H9 (cell line): ENCODE measurements at regions not wholly inside any gene's neighbourhood (a gene's known extent, or its start where the extent isn't known, plus 50 kb on each side); places are given as distances from the start of the nearest gene placed in this dataset.

Source experiments
- DNase-seq: peaks from one replicate; pipeline ENCODE4 v3.0.0-alpha.2; 2017
- H2AFZ ChIP-seq: one replicate; pipeline ENCODE4 v1.6.1; 2013; ENCODE audit warnings: mild to moderate bottlenecking, low read length, control low read depth, moderate library complexity
- H2AK5ac ChIP-seq: 2 replicates; pipeline ENCODE4 v1.6.1; 2013; ENCODE audit warnings: low read length, control low read depth, mixed read lengths; ENCODE audit not compliant: insufficient read length
- H2BK120ac ChIP-seq: one replicate; pipeline ENCODE4 v1.6.1; 2013; ENCODE audit warnings: low read depth, mild to moderate bottlenecking, low read length, control low read depth, inconsistent platforms; ENCODE audit not compliant: poor library complexity, severe bottlenecking
- H2BK12ac ChIP-seq: 2 replicates; pipeline ENCODE4 v1.6.1; 2013; ENCODE audit warnings: low read length, control low read depth, mixed read lengths, low read depth; ENCODE audit not compliant: insufficient read length
- H2BK15ac ChIP-seq: 2 replicates; pipeline ENCODE4 v1.6.1; 2013; ENCODE audit warnings: low read depth, low read length, control low read depth
- H2BK20ac ChIP-seq: one replicate; pipeline ENCODE4 v1.6.1; 2013; ENCODE audit warnings: low read depth, mild to moderate bottlenecking, low read length, control low read depth, inconsistent platforms; ENCODE audit not compliant: poor library complexity, severe bottlenecking
- H2BK5ac ChIP-seq: 2 replicates; pipeline ENCODE4 v1.6.1; 2013; ENCODE audit warnings: low read length, control low read depth, mixed read lengths; ENCODE audit not compliant: insufficient read length
- H3K14ac ChIP-seq: 2 replicates; pipeline ENCODE4 v1.6.1; 2013; ENCODE audit warnings: low read length, control low read depth; ENCODE audit not compliant: insufficient read depth
- H3K18ac ChIP-seq: 2 replicates; pipeline ENCODE4 v1.6.1; 2013; ENCODE audit warnings: low read depth, mild to moderate bottlenecking, mixed read lengths, low read length, control low read depth; ENCODE audit not compliant: insufficient read length
- H3K23ac ChIP-seq: 2 replicates; pipeline ENCODE4 v1.6.1; 2013; ENCODE audit warnings: low read length, control low read depth, mixed read lengths, low read depth; ENCODE audit not compliant: insufficient read length
- H3K23me2 ChIP-seq: 2 replicates; pipeline ENCODE4 v1.6.1; 2013; ENCODE audit warnings: low read depth, mild to moderate bottlenecking, mixed read lengths, low read length, control low read depth; ENCODE audit not compliant: insufficient read length, poor library complexity, severe bottlenecking
- H3K27ac ChIP-seq: 2 replicates; pipeline ENCODE4 v1.5.1; 2013; ENCODE audit warnings: low read length, control low read depth, mixed read lengths, low read depth; ENCODE audit not compliant: insufficient read length
- H3K27me3 ChIP-seq: 2 replicates; pipeline ENCODE4 v1.6.1; 2013; ENCODE audit warnings: low read length, control low read depth, inconsistent platforms; ENCODE audit not compliant: insufficient read depth
- H3K4ac ChIP-seq: 2 replicates; pipeline ENCODE4 v1.6.1; 2013; ENCODE audit warnings: low read depth, mild to moderate bottlenecking, control low read depth, inconsistent platforms, low read length, moderate library complexity
- H3K4me1 ChIP-seq: 2 replicates; pipeline ENCODE4 v1.6.1; 2013; ENCODE audit warnings: low read length, control low read depth, inconsistent platforms; ENCODE audit not compliant: insufficient read depth
- H3K4me2 ChIP-seq: 2 replicates; pipeline ENCODE4 v1.6.1; 2013; ENCODE audit warnings: low read length, control low read depth, mixed read lengths; ENCODE audit not compliant: insufficient read length, insufficient read depth
- H3K56ac ChIP-seq: 2 replicates; pipeline ENCODE4 v1.6.1; 2013; ENCODE audit warnings: low read depth, mild to moderate bottlenecking, mixed read lengths, low read length, control low read depth; ENCODE audit not compliant: insufficient read length
- H3K79me1 ChIP-seq: 2 replicates; pipeline ENCODE4 v1.6.1; 2013; ENCODE audit warnings: low read depth, mild to moderate bottlenecking, moderate library complexity, low read length, control low read depth, inconsistent platforms; ENCODE audit not compliant: insufficient read depth, poor library complexity, severe bottlenecking
- H3K79me2 ChIP-seq: 2 replicates; pipeline ENCODE4 v1.6.1; 2013; ENCODE audit warnings: low read length, control low read depth, inconsistent platforms; ENCODE audit not compliant: insufficient read depth
- H3K9ac ChIP-seq: 2 replicates; pipeline ENCODE4 v1.6.1; 2013; ENCODE audit warnings: low read length, control low read depth, mixed read lengths; ENCODE audit not compliant: insufficient read length; ENCODE audit errors: extremely low read depth
- H3K9me3 ChIP-seq: one replicate; pipeline ENCODE4 v1.6.1; 2013; ENCODE audit warnings: low read depth, low read length, inconsistent platforms; ENCODE audit not compliant: control insufficient read depth
- H3T11ph ChIP-seq: one replicate; pipeline ENCODE4 v1.6.1; 2013; ENCODE audit warnings: mild to moderate bottlenecking, low read length, control low read depth, inconsistent platforms
- H4K20me1 ChIP-seq: one replicate; pipeline ENCODE4 v1.6.1; 2013; ENCODE audit not compliant: control insufficient read depth, insufficient read length, insufficient read depth
- H4K5ac ChIP-seq: 2 replicates; pipeline ENCODE4 v1.6.1; 2013; ENCODE audit warnings: low read depth, mild to moderate bottlenecking, mixed read lengths, low read length, control low read depth; ENCODE audit not compliant: insufficient read length
- H4K8ac ChIP-seq: replicated peaks from 2 replicates; pipeline ENCODE4 v1.6.1; 2013; ENCODE audit warnings: low read length, control low read depth, mixed read lengths, low read depth; ENCODE audit not compliant: insufficient read length
- H4K91ac ChIP-seq: 2 replicates; pipeline ENCODE4 v1.6.1; 2013; ENCODE audit warnings: low read depth, mild to moderate bottlenecking, moderate library complexity, mixed read lengths, low read length, control low read depth; ENCODE audit not compliant: insufficient read length
- H3K27ac Mint-ChIP-seq, 3 experiments: 2 replicates in 2 of 3; 3 replicates in 1 of 3; pipeline ENCODE4 v1.8.0; 2020 to 2021; ENCODE audit warnings: mixed read lengths in 3 of 3, mild to moderate bottlenecking in 1 of 3, moderate library complexity in 1 of 3
- H3K27me3 Mint-ChIP-seq: 2 replicates; pipeline ENCODE4 v1.8.0; 2021; ENCODE audit warnings: low read depth, mild to moderate bottlenecking, moderate library complexity, mixed read lengths
- H3K36me3 Mint-ChIP-seq, 3 experiments: 2 replicates in 2 of 3; 3 replicates in 1 of 3; pipeline ENCODE4 v1.8.0; 2020 to 2021; ENCODE audit warnings: low read depth in 3 of 3, mixed read lengths in 3 of 3; ENCODE audit not compliant: insufficient read depth in 1 of 3
- H3K4me1 Mint-ChIP-seq, 2 experiments: 2 replicates each; pipeline ENCODE4 v1.8.0; 2020; ENCODE audit warnings: mixed read lengths in 2 of 2
- H3K4me3 Mint-ChIP-seq, 2 experiments: 2 replicates in 1 of 2; 3 replicates in 1 of 2; pipeline ENCODE4 v1.8.0; 2020 to 2021; ENCODE audit warnings: mild to moderate bottlenecking in 2 of 2, mixed read lengths in 2 of 2, moderate library complexity in 1 of 2
- H3K9me3 Mint-ChIP-seq, 2 experiments: 2 replicates in 1 of 2; 3 replicates in 1 of 2; pipeline ENCODE4 v1.8.0; 2020; ENCODE audit warnings: mild to moderate bottlenecking in 2 of 2, mixed read lengths in 2 of 2, moderate library complexity in 1 of 2
- WGBS: extraction: QIAGEN DNeasy Blood & Tissue Kit; methylation state at CpG from one replicate; pipeline ENCODE4 v1.1.7; 2013; ENCODE audit warnings: missing lambda C conversion rate, low lambda C conversion rate, mixed read lengths; ENCODE audit not compliant: insufficient read length; ENCODE audit errors: extremely low coverage; 5-methylcytosine and 5-hydroxymethylcytosine counted together
- TF ChIP-seq, protein P1 (sequence below): fragments of 200-600 bp; sonication (generic); conservative IDR thresholded peaks from 3 replicates; pipeline ENCODE4 v1.8.0; 2021; ENCODE audit warnings: antibody characterized with exemption, mild to moderate bottlenecking

DNA sequence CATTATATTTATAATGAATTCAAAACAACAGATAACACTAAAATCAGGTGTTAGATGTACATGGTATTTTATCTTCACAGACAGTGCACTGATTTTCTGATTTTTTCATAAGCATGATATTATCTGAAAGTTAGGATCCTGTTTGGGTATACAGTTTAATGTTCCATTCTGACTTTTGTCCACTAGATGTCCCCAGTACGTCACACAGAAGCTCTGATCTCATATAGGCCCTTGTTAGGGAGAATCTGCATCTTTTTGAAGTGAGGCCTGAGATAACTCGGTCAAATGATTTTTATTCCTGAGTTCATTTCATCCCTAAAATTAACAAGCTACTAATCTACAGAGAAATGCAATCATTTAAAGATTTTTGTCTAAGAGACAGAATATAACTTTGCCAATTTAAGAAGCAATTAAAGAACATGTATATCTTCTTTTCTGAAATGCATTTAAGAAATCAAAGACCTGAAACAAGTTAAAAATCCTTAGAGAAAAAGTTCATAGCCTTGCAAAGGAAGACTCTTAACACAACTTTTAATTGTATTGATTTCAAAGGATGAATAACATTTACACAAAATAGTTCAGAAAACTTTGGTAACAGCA is 72.0 kb upstream of the TES start:
- Mint-ChIP-seq H3K36me3 (no peaks in the 10 kb centered on the region), H3K9me3 (no peaks in the 10 kb centered on the region), H3K4me3 (no peak overlapping the region), H3K27ac (no peak overlapping the region), H3K27me3 (no peaks in the 10 kb centered on the region), H3K4me1 (no peaks in the 10 kb centered on the region)
- no peak for DNase-seq
- H3K9ac ChIP-seq, result no peak overlapping the region
- H3K4me1 ChIP-seq, result no peaks in the 10 kb centered on the region
- H2BK5ac ChIP-seq, result no peak overlapping the region
- H3K4me2 ChIP-seq, result no peak overlapping the region
- no peaks in the 10 kb centered on the region for H3K79me2 ChIP-seq
- H2AK5ac ChIP-seq, result no peak overlapping the region
- no peaks in the 10 kb centered on the region for H3K27me3 ChIP-seq
- no peak overlapping the region for H3K56ac ChIP-seq
- H2BK12ac ChIP-seq, result no peak overlapping the region
- H2BK20ac ChIP-seq, result no peak overlapping the region
- no peak overlapping the region for H4K91ac ChIP-seq
- H2BK120ac ChIP-seq, result no peak overlapping the region
- H3K4ac ChIP-seq, result no peak overlapping the region
- H3K27ac ChIP-seq, result no peak overlapping the region
- no CpG with 5 or more reads among the region's 2 CpGs for WGBS
- H3K18ac ChIP-seq, result no peak overlapping the region
- no peaks in the 10 kb centered on the region for H3K79me1 ChIP-seq
- no peaks in the 10 kb centered on the region for H4K20me1 ChIP-seq
- TF ChIP-seq, protein P1, sequence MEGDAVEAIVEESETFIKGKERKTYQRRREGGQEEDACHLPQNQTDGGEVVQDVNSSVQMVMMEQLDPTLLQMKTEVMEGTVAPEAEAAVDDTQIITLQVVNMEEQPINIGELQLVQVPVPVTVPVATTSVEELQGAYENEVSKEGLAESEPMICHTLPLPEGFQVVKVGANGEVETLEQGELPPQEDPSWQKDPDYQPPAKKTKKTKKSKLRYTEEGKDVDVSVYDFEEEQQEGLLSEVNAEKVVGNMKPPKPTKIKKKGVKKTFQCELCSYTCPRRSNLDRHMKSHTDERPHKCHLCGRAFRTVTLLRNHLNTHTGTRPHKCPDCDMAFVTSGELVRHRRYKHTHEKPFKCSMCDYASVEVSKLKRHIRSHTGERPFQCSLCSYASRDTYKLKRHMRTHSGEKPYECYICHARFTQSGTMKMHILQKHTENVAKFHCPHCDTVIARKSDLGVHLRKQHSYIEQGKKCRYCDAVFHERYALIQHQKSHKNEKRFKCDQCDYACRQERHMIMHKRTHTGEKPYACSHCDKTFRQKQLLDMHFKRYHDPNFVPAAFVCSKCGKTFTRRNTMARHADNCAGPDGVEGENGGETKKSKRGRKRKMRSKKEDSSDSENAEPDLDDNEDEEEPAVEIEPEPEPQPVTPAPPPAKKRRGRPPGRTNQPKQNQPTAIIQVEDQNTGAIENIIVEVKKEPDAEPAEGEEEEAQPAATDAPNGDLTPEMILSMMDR, result peak; percentile 85
- no peak overlapping the region for H3K23ac ChIP-seq
- no peak overlapping the region for H2BK15ac ChIP-seq
- no peaks in the 10 kb centered on the region for H3K23me2 ChIP-seq
- no peak overlapping the region for H3K14ac ChIP-seq
- no peaks in the 10 kb centered on the region for H3K9me3 ChIP-seq
- H4K5ac ChIP-seq, result no peak overlapping the region
- H4K8ac ChIP-seq, result no peak overlapping the region
- H3T11ph ChIP-seq, result no peak overlapping the region
- no peak overlapping the region for H2AFZ ChIP-seq
